ENCODE measurements at regions not wholly inside any gene's neighbourhood (a gene's known extent, or its start where the extent isn't known, plus 50 kb on each side); places are given as distances from the start of the nearest gene placed in this dataset.

DNA sequence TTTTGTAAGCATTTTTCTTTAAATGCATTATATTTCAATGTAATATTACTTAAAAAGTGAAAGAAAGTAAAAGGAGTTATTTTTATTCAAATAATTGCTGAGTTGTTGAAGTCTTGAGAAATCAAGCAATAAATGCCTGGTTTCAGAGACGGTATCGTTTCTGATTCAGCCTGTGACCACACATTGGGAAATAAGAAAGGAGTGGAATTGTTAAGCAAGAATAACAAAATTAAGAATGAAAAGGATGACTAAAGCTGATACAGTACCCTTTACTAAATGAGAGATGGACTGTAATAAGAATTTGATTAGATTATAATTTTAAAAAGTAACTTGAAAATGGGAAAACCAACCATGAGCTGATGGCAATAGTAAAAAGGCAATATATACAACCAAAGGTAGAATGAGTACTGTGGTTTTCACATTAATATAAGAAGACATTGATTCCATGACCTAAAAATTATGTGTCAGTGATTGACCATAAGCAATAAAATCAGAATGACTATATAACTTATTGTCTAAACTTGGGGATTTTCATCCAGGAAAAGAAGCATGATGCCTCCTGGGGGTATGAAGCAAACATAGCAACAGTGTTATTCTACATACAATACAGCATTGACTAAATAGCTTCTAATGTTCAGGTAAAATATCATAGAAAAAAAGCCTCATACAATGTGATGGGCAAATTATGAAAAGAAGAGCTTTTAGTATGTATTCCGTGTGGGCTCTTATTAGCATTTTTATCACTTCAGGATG is 101.9 kb upstream of the PRDM9 start:
- no peak for DNase-seq
- no peaks in the 10 kb centered on the region for H3K27me3 Mint-ChIP-seq
- H3K4me1 Mint-ChIP-seq = no peaks in the 10 kb centered on the region
- no peak overlapping the region for H3K27ac Mint-ChIP-seq
- H3K4me3 Mint-ChIP-seq = no peak overlapping the region
- intact Hi-C loops (cut with micrococcal nuclease) = no loop called here
- H3K36me3 Mint-ChIP-seq (ENCODE audit: low read depth) = no peaks in the 10 kb centered on the region
- peaks cover 3% of the 10 kb centered on the region for H3K9me3 Mint-ChIP-seq

DNA sequence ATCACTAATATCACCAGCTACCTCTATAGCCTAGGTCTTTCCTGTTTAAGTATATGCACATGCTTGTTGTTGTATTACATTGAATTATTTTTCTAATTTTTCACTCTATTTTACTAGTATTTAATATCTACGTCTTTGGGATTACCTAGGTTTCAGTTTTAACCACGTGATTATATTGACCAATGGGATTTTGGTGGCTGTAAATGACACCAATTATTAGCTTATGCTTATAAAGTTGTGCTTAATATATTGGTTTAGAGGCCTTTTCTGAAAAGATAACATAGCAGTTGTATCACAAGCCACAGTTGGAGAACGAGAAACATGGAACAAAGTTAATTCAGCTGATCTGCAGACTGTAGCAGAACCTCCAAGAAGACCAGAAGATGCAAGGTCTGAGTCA is 104.8 kb upstream of the PRDM9 start:
- H3K36me3 Mint-ChIP-seq (ENCODE audit: low read depth) = no peaks in the 10 kb centered on the region
- H3K27ac Mint-ChIP-seq = no peak overlapping the region
- DNase-seq = no peak
- intact Hi-C loops (cut with micrococcal nuclease) = no loop called here
- H3K9me3 Mint-ChIP-seq = peaks cover 3% of the 10 kb centered on the region
- no peak overlapping the region for H3K4me3 Mint-ChIP-seq
- H3K27me3 Mint-ChIP-seq = no peaks in the 10 kb centered on the region
- H3K4me1 Mint-ChIP-seq = no peaks in the 10 kb centered on the region

DNA sequence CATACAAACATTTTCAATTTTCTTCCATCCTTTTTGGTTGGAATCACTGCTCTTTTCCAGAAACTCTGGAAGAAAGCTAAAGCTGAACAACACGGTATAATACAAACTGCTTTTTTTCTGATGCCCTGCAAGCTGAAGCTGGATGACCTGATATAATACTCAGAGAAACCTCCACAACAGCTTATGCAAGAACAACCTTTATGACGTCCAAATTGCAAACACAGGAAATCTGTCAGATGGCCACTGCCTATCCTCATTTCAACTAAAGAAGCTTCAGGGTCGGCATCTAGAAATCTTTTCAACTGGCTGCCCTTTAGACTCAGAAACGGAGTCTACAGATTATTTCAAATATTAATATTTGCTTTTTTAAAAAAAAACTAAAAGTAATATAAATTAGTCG is 106.5 kb upstream of the PRDM9 start:
- H3K9me3 Mint-ChIP-seq = peaks cover 4% of the 10 kb centered on the region
- H3K27ac Mint-ChIP-seq = no peak overlapping the region
- no peaks in the 10 kb centered on the region for H3K4me1 Mint-ChIP-seq
- no peak overlapping the region for H3K4me3 Mint-ChIP-seq
- H3K27me3 Mint-ChIP-seq = no peaks in the 10 kb centered on the region
- no peaks in the 10 kb centered on the region for H3K36me3 Mint-ChIP-seq (ENCODE audit: low read depth)
- no peak for DNase-seq
- intact Hi-C loops (cut with micrococcal nuclease) = no loop called here

DNA sequence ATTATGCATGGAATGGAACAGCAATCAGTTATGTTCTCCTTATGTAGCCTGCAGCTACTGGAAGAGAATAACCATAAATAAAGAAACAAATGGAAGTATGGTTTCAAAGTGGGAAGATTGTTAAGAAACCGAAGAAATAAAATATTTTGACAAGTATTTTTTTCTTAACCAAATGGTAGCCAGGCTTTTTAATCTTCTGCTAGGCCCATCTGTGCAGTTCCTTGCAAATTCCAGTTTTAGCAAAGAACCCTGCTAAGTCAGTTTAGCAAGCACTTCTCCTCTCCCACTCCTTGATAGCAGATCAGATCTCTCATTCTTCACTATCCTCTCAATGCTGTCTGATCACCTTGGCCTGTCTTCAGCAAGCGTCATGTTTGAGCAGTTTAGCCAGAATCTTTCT is 111.1 kb upstream of the PRDM9 start:
- Mint-ChIP-seq H3K36me3 (ENCODE audit: low read depth) (no peaks in the 10 kb centered on the region), H3K9me3 (peaks cover 4% of the 10 kb centered on the region), H3K27me3 (no peaks in the 10 kb centered on the region), H3K4me1 (no peaks in the 10 kb centered on the region), H3K4me3 (no peak overlapping the region), H3K27ac (no peak overlapping the region)
- intact Hi-C loops (cut with micrococcal nuclease) = no loop called here
- no peak for DNase-seq

DNA sequence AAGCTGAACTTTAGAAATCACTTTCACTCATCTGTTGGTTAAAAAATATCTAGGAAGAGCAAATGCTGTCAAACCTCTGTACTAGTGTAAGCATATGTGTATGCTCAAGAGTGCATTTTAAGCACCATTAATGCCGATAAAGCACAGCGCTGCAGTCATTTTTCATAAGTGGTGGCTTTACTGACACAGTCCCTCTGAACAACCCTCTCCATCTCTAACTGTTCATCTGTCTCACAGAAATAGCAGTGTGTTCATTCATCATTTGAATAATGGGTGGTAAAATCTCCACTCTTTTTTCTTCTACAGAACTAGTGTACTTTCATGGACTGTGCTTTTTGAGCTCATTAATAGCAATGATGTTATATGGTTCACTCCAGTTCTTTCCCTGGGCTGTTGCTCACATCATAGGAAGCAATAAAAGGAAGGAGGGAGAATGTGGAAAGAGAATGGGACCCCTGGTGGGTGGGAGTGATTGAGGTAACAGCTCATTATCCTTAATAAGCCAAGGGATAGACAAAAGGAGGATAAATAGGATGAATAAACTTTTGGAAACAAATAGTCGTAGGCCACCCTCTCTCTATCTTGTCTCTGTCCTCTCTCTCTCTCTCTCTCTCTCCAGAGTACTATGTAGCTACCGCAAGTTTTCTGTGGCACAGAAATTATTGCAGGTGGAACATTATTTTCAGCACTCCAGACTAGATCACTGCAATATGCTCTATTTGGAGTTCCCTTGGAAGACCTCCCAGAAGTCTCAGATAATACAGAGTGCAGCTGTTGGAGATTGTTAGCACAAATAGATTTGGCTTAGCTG is 117.9 kb upstream of the PRDM9 start:
- Mint-ChIP-seq H3K36me3 (ENCODE audit: low read depth) (no peaks in the 10 kb centered on the region), H3K9me3 (peaks cover 3% of the 10 kb centered on the region), H3K27me3 (no peaks in the 10 kb centered on the region), H3K27ac (no peak overlapping the region), H3K4me3 (no peak overlapping the region), H3K4me1 (no peaks in the 10 kb centered on the region)
- intact Hi-C loops (cut with micrococcal nuclease) = no loop called here
- DNase-seq = no peak

DNA sequence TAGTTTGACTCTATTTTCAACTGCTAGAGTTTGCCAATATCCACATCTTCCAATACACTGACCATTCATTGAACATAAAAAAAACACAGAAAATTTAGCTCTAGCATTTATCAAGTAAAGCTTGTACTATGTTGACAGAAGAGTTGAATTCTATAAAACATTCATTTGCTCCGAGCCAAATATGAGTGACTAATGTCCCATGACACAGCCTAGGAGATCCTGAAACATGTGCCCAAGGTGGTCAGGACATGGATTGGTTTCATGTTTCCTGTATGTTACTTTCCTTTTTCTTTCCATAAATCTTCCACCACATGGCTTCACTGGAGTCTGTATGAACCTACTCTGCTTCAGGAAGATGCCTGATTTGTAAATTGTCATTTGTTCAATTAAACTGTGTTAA is 122.4 kb upstream of the PRDM9 start:
- Mint-ChIP-seq H3K4me3 (no peak overlapping the region), H3K9me3 (peaks cover 14% of the 10 kb centered on the region)

DNA sequence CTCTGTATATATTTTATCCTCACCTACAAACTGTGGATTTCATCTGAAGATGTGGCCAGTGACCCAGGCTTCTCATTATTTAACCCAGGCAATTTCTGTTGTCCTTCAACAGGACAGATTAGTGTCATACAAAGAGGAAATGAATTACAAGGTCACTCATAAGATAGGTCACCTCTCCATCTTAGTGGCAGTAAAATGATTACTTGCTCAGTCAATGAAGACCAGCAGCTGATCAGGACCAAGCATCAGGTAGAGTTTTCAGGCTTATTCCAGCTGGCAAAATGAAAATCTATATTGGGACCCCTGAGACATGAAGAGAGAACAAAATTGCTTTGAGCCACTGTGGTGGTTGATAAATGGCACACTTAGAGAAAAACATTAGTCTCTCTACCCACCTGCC is 135.2 kb upstream of the PRDM9 start:
- intact Hi-C loops (cut with micrococcal nuclease) = no loop called here
- Mint-ChIP-seq H3K4me1 (no peaks in the 10 kb centered on the region), H3K4me3 (no peak overlapping the region), H3K27me3 (no peaks in the 10 kb centered on the region), H3K9me3 (peaks cover 11% of the 10 kb centered on the region), H3K36me3 (ENCODE audit: low read depth) (no peaks in the 10 kb centered on the region), H3K27ac (no peak overlapping the region)
- no peak for DNase-seq

More for the DNA sequence above, 122.4 kb upstream of the PRDM9 start:
- no peak for DNase-seq
- Mint-ChIP-seq H3K36me3 (ENCODE audit: low read depth) (no peaks in the 10 kb centered on the region), H3K27ac (no peak overlapping the region), H3K4me1 (no peaks in the 10 kb centered on the region), H3K27me3 (no peaks in the 10 kb centered on the region)
- intact Hi-C loops (cut with micrococcal nuclease) = no loop called here

DNA sequence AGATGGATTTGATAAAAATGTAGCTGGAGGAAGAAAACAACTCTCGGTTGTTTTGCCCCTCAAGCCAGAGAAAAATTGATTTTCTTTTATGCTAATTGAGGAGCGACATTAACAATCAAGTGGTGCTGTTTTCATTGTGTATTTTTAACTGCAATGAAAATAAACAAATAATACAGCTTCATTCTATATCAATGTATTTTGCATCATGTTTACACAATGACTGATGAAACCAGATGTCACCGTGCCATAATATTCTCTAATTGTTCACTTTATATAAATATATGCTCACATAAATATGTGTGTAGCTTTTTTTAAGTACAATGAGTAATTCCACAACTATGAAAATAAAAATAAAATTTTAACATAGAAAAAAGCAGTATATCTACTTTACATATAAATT is 139.0 kb upstream of the PRDM9 start:
- Mint-ChIP-seq H3K4me1 (no peaks in the 10 kb centered on the region), H3K27ac (no peak overlapping the region), H3K27me3 (no peaks in the 10 kb centered on the region), H3K4me3 (no peak overlapping the region), H3K9me3 (peaks cover 8% of the 10 kb centered on the region), H3K36me3 (ENCODE audit: low read depth) (no peaks in the 10 kb centered on the region)
- intact Hi-C loops (cut with micrococcal nuclease) = no loop called here
- no peak for DNase-seq

DNA sequence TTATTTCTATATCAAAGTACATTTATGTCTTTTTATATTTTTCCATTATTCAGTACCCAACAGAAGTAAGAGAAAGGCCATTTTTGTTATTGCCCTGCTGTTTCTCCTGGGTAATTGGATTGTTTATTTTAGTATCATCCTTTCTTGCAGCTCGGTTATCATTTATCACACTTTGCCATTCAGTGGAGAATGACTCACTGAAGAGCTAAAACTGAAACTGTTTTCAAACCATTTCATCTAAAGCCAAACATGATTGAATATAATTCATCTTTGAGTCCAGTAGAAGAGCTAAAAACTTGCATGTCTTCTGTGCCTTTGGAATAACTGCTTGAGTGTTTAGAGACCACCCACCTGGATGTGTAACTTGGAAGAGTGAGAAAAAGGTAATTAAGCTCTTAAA is 139.5 kb upstream of the PRDM9 start:
- Mint-ChIP-seq H3K4me1 (no peaks in the 10 kb centered on the region), H3K36me3 (ENCODE audit: low read depth) (no peaks in the 10 kb centered on the region)
- intact Hi-C loops (cut with micrococcal nuclease) = no loop called here

DNA sequence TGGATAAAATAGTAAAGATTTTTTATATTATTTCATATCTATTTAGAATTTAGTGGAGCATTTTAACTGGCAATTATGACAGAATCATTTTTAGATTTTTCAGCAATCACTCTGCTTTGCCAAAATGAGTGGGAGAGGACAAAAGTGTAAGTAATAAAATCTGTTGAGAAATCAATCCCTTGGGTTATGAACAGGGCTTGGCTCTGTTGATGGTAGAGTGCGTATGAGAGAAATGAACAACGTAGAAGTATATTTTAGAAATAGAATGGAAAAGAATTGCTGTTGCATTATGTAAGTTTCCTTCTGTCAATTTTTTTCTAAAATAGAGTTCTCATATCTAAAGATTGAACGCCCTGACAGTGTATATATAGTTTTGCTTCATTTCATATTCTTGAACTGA is 154.1 kb upstream of the PRDM9 start:
- H3K27ac Mint-ChIP-seq = no peak overlapping the region
- H3K36me3 Mint-ChIP-seq (ENCODE audit: low read depth) = no peaks in the 10 kb centered on the region
- H3K27me3 Mint-ChIP-seq = no peaks in the 10 kb centered on the region
- no peaks in the 10 kb centered on the region for H3K9me3 Mint-ChIP-seq
- DNase-seq = no peak
- H3K4me1 Mint-ChIP-seq = no peaks in the 10 kb centered on the region
- no peak overlapping the region for H3K4me3 Mint-ChIP-seq
- intact Hi-C loops (cut with micrococcal nuclease) = no loop called here

More for the DNA sequence above, 139.5 kb upstream of the PRDM9 start:
- no peaks in the 10 kb centered on the region for H3K27me3 Mint-ChIP-seq
- no peak overlapping the region for H3K4me3 Mint-ChIP-seq
- DNase-seq = no peak
- no peak overlapping the region for H3K27ac Mint-ChIP-seq
- H3K9me3 Mint-ChIP-seq = peaks cover 7% of the 10 kb centered on the region

DNA sequence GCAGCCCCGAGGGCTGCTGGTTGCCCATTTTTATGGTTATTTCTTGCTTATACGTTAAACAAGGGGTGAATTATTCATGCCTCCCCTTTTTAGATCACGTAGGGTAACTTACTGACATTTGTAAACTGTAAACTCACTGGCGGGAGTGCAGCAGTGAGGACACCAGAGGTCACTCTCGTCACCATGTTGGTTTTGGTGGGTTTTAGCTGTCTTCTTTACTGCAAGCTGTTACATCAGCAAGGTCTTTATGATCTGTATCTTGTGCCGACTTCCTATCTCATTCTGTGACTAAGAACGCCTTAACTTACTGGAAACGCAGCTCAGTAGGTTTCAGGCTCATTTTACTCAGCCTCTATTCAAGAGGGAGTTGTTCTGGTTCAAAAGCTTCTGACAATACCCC is 155.0 kb upstream of the PRDM9 start:
- Mint-ChIP-seq H3K36me3 (ENCODE audit: low read depth) (no peaks in the 10 kb centered on the region), H3K4me1 (no peaks in the 10 kb centered on the region), H3K9me3 (no peaks in the 10 kb centered on the region), H3K27ac (no peak overlapping the region), H3K4me3 (no peak overlapping the region), H3K27me3 (no peaks in the 10 kb centered on the region)
- no peak for DNase-seq
- intact Hi-C loops (cut with micrococcal nuclease) = no loop called here

DNA sequence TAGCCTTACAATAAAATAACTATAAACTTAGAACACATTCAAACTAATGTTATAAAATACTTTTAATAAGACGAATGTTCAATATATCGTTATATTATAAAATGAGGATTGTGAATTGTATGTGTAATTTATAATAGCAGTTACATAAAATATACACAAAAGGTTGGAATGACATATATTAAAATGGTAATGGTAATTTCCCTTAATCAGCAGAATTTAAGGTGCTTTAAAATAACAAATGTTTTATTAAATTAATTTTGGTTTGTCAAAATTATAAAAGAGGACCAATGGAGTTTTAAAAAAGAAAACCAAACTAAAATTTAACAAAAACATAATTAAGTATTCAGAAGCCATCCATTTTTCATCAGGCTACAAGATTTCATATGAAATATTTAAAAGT is 164.3 kb upstream of the PRDM9 start:
- DNase-seq = no peak
- peaks cover 3% of the 10 kb centered on the region for H3K9me3 Mint-ChIP-seq
- H3K36me3 Mint-ChIP-seq (ENCODE audit: low read depth) = no peaks in the 10 kb centered on the region
- no peaks in the 10 kb centered on the region for H3K27me3 Mint-ChIP-seq
- intact Hi-C loops (cut with micrococcal nuclease) = no loop called here
- no peak overlapping the region for H3K4me3 Mint-ChIP-seq
- H3K4me1 Mint-ChIP-seq = no peaks in the 10 kb centered on the region
- H3K27ac Mint-ChIP-seq = no peak overlapping the region

DNA sequence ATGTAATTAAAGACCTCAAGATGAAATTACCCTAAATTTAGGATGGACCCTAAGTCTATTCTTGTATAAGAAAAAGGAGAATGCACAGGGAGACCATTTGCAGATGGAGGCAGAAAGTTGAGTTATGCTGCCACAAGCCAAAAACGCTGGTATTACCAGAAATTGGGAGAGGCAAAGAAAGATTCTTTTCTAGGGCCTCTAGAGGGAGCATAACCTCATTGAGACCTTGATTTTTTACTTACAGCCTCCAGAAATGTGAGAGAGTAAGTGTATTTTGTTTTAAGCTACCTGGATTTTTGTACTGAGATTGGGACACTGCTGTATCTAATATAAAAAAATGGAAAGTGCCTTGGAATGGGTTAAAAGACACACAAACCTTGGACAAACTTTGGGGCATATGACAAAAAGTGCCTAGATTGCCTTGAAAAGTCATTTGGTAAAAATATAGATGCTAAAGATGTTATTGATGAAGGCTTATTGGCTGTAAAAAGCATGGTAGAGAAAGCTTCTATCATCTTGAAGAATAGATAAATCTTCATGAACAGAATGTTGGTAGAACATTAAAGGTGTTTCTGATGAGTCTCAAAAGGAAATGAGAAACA is 174.7 kb upstream of the PRDM9 start:
- DNase-seq = no peak
- no peak overlapping the region for H3K4me3 Mint-ChIP-seq
- H3K27ac Mint-ChIP-seq = no peak overlapping the region
- H3K27me3 Mint-ChIP-seq = no peaks in the 10 kb centered on the region
- no peaks in the 10 kb centered on the region for H3K4me1 Mint-ChIP-seq
- no peaks in the 10 kb centered on the region for H3K9me3 Mint-ChIP-seq
- intact Hi-C loops (cut with micrococcal nuclease) = no loop called here
- no peaks in the 10 kb centered on the region for H3K36me3 Mint-ChIP-seq (ENCODE audit: low read depth)

DNA sequence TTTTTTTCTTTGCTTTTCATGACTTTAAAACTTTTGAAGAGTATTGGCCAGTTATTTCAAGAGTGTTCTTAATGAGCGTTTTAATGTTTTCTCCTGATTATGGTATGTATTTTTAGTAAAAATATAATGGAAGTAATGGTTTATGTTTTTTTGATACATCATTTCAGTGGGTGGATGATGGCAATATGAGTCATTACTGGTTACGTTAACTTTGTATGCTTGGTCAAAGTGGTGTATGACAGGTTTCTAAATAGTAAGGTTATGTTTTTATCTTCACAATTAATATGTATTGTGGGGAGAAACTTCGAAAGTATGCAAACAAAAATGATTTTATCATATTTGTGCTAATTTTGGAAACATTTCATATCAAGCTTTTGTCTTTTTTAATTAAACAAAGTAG is 176.7 kb upstream of the PRDM9 start:
- Mint-ChIP-seq H3K9me3 (no peaks in the 10 kb centered on the region), H3K4me1 (no peaks in the 10 kb centered on the region), H3K36me3 (ENCODE audit: low read depth) (no peaks in the 10 kb centered on the region), H3K4me3 (no peak overlapping the region), H3K27me3 (no peaks in the 10 kb centered on the region), H3K27ac (no peak overlapping the region)
- DNase-seq = no peak
- intact Hi-C loops (cut with micrococcal nuclease) = no loop called here

Data from activated CD4-positive, alpha-beta T cell treated with anti-CD3 and anti-CD28 coated beads, Interleukin-2, amount 10 ng/mL, durations not matched to agents 24 days and 14 days (primary cell).